ENCODE measurements at regions not wholly inside any gene's neighbourhood (a gene's known extent, or its start where the extent isn't known, plus 50 kb on each side); places are given as distances from the start of the nearest gene placed in this dataset.

DNA sequence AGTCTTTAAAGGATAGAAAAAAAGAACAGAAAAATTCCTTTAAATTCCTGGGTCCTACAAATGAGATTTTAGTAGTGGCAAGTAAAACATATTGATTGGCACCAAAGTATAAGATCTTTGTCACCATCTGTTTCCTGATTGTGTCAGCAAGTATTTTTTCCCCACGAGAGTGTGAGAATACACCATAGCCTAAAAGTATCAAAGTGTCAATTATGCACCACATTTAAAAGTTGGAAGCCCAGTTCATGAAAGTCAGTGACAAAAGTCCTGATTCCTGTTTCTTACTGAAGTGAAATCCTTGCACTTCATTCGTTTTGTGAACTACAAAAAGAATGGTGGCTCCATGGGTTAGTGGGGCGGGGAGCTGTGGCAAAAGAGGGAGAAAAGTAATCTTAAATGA, 83.8 kb upstream of the DPH6 start:
- TF ChIP-seq POLR2AphosphoS5 (IDR thresholded peaks at IDR 0.05; ENCODE audit: low read depth, low read length) (no peak), TAF1 (IDR thresholded peaks at IDR 0.05; ENCODE audit: borderline replicate concordance, insufficient read depth, low read length) (no peak), FOXP2 (optimal IDR thresholded peaks at IDR 0.05; ENCODE audit: borderline replicate concordance, extremely low read depth, extremely low read length, insufficient read depth) (no peak)
- TF ChIP-seq, protein P1, sequence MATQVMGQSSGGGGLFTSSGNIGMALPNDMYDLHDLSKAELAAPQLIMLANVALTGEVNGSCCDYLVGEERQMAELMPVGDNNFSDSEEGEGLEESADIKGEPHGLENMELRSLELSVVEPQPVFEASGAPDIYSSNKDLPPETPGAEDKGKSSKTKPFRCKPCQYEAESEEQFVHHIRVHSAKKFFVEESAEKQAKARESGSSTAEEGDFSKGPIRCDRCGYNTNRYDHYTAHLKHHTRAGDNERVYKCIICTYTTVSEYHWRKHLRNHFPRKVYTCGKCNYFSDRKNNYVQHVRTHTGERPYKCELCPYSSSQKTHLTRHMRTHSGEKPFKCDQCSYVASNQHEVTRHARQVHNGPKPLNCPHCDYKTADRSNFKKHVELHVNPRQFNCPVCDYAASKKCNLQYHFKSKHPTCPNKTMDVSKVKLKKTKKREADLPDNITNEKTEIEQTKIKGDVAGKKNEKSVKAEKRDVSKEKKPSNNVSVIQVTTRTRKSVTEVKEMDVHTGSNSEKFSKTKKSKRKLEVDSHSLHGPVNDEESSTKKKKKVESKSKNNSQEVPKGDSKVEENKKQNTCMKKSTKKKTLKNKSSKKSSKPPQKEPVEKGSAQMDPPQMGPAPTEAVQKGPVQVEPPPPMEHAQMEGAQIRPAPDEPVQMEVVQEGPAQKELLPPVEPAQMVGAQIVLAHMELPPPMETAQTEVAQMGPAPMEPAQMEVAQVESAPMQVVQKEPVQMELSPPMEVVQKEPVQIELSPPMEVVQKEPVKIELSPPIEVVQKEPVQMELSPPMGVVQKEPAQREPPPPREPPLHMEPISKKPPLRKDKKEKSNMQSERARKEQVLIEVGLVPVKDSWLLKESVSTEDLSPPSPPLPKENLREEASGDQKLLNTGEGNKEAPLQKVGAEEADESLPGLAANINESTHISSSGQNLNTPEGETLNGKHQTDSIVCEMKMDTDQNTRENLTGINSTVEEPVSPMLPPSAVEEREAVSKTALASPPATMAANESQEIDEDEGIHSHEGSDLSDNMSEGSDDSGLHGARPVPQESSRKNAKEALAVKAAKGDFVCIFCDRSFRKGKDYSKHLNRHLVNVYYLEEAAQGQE (IDR thresholded peaks at IDR 0.05; ENCODE audit: insufficient read depth in 1 of 2, low read depth in 2 of 2, low read length in 2 of 2) = no peak
